GM21423 (cell line): ENCODE measurements at regions not wholly inside any gene's neighbourhood (a gene's known extent, or its start where the extent isn't known, plus 50 kb on each side); places are given as distances from the start of the nearest gene placed in this dataset.

ENCODE experiments used
- ATAC-seq: cut with Tn5 transposase; IDR thresholded peaks from one replicate; pipeline ENCODE4 v1.9.1; 2021; ENCODE audit warnings: mild to moderate bottlenecking, moderate library complexity; ENCODE audit not compliant: unreplicated experiment

DNA sequence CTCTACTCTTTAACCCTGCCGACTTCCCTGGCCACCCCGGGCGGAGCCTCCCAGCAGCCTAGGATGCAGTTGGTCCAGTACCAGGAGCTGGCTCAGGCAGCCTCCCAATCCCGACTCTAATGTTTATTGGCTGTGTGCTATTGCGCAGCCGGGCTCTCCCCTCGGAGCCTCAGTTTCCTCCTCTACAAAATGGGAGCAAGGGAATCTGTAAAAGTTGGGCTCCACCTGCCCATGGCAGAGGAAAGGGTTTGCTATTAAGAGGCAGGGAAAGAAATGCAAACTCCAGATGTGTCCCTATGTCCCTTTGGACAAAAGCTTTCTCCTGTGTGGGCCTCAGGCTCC is 140.8 kb upstream of the PJA1 start:
- ATAC-seq: no peak

DNA sequence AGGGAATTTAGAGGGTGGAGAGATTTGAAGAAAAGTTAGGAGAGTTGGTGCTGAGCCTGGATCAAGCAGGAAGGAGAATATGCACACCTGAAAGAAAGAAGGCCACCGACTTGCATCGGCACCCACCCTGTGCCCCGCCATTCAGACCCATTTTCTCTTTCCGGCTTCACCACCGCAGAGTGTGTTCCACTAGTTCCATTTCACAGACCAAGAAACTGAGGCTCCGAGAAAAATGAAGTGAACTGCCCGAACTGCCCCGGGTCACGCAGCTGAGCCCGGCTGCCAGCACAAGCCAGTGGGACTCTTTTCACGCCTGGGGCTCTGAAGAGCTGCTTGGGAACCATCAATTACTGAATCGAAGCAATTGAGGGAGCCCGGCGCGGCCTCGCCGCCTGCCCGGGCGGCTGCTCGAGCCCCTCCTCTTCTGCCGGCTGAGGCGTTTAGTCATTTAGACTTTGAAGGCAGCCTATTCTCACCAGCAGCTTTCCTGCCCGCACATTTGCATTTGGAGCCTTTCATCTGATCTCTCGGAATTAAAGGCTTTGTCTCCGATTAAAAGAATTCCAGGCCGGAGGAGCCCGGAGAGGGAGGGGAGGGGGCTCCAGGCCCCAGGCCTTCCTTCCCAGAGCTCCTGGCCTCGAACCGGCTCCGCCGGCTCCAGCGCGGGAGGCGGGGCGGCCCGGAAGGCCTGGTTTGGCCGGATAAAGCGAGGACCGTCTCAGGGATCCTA is 140.2 kb upstream of the PJA1 start:
- ATAC-seq: no peak

DNA sequence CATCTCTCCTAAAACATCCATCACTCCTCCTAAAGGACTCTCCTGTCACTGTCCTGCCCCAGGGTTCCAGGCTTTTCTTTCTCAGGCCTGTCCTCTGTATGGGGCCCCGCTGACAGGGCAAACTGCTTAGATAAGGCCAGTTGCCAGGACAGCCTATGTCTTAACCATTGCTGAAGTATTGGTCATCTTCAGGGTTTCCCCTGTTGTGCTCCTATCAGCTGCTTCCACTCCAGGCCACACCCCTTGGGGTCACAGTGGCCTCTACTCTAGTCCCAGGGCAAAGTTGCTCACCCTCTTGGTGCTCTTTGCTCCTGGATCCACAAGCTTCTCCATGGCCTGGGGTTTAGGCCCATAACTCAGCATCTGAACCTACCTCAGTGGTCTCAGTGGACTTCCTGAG is 138.0 kb upstream of the PJA1 start:
- ATAC-seq: no peak

- no peak for ATAC-seq
Measured at GRCh38 chrX:69299951-69300714, 134.9 kb upstream of the PJA1 start.

GRCh38 chrX:69299285-69299684 is 134.0 kb upstream of the PJA1 start:
- ATAC-seq: no peak

- ATAC-seq: no peak
Measured at GRCh38 chrX:69298466-69299140, 133.3 kb upstream of the PJA1 start.

- ATAC-seq: no peak
Measured at GRCh38 chrX:69297506-69297905, 132.3 kb upstream of the PJA1 start.

GRCh38 chrX:69293776-69294601 is 128.7 kb upstream of the PJA1 start:
- ATAC-seq: no peak

DNA sequence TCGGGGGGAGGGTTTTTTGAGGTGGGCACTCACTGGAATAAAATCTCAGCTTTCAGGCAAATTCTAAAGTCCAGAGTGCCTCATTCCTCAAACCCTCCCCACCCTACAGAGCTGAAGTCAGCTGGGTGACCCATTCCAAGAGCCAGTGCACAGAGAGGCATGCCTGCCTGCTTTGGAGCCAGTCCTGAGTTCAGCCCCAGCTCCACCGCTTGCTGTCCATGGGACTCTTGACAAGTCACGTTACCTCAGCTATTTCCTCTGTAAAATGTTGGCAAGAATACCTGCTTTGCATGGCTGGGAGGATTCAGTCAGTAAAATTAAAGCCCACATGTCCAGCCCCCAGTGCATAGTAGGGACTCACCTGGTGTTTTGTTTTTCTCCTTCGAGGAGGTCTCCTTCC is 125.9 kb upstream of the PJA1 start:
- no peak for ATAC-seq

DNA sequence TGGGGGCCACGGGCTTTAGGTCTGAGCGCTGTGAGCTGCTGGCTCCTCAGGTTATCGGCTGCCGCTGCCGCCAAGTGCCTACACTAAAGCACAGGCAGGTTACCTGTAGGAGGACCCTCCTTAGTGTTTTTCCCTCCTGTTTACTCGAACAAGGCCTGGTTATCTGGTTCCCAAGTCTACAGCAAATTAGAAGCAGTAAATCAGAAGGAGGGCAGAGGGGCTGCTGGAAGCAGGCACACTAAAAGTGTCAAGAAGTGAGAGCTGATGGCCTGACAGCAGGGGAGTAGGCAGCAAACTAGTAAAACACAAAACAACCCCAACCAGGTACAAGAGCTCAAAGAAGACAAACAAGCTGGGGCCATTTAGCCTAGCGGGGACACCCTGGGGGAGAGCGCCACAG is 125.0 kb upstream of the PJA1 start:
- no peak for ATAC-seq

- no peak for ATAC-seq
Measured at GRCh38 chrX:69289793-69290123, 124.5 kb upstream of the PJA1 start.

DNA sequence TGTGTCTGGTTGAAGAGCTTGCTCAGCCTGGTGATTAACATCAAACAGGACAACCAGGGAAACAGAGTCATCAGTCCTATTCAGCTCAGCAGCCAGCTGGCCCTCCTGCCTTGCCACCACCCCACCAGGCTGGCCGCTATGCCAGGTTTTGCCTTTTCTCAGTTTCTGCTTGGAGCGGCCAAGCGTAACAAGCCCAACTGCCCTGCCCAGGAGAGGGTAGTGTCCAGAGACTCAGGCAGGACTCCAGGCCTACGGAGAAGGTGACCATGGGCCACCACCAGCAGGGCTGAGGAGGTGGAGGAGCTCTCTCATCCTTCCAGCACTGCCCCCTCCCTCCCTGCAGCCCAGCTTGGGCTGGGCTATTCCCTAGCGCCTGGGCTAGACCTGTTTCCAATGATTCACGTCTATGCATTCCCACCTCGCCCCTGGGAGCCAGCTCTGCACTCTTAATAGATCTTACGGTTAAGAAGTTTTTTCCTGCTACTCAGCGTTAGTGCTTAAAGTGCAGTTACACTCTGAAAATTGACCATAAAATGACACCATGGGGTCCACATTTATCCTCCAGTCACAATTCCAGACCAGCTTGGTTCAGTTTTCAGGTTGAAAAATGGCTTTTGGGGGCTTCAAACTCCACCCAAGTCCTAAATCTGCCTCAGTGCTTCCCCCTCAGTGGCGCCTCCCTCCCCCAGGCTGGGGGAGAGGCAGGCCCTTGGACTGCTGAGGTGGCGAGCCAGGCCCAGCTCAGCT is 124.0 kb upstream of the PJA1 start:
- ATAC-seq: no peak

GRCh38 chrX:69287095-69287494 is 121.8 kb upstream of the PJA1 start:
- ATAC-seq: no peak

DNA sequence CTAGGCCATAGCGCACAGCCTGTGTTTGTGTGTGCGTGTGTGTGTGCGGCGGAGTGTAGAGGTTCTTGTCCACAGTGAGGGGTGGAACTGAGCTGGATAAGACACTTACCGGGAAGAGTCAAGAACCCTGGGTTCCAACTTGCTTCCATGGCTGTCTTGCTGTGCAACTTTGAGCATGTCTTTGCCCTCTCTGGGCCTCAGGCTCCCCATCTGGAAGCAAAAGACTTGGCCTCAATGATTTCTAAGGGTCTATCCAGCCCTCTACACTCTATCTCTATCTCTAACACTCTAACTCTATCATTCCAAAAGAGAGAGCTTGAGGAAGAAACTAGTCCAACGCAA is 121.3 kb upstream of the PJA1 start:
- no peak for ATAC-seq

DNA sequence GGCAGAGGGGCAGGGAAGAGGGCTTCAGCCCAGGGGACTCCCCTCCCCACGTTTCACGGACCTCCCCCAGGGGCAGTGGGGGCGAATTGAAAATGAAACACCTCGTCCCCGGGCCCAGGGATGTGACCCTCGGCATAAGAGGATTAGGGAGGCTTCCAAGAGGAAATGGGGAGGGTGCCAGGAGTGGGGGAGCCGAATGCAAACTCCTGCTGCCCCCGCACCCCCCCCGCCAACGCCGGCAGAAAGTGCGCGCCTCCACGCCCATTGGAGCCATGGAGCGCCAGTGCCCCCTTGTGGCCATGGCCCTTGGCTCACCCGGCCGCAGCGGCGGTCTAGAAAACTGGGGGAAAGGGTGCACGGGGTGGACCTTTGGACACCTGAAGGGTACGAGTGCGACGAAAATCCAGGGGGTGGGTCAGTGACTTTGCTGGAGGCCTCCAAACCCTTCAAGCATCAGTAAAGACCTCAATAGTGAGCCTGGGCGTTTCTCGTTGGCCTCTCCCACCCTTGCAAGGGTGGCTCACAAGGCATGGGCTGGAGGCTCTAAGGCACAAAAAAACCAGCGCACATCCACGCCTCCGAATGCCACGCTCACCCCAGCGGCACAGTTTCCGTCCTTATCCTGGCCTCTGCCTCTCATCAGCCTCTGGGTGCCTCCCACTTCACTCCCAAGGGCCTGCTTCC is 120.8 kb upstream of the PJA1 start:
- peak; percentile 56 for ATAC-seq

GRCh38 chrX:69285401-69285877 is 120.2 kb upstream of the PJA1 start:
- ATAC-seq: no peak

DNA sequence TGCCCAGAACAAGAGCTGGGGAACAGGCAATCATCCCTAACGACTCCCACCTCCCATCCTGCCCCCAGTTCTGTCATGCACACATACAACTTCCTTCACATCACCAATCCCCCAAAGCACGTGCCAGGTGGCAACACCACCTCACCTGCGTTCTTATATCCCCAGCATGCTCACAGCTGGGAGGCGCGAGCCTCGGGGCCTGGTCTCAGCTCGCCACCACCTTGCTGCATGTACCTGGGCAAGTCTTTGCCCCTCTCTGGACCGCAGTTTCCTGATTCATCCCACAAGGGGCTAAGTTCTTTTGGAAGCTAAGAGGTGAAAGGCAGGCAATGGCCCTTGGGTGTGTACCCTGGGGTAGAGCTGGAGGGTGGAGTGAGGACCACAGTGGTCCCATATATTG is 119.2 kb upstream of the PJA1 start:
- ATAC-seq: no peak

GRCh38 chrX:69282893-69283690 is 117.8 kb upstream of the PJA1 start:
- no peak for ATAC-seq

GRCh38 chrX:69280933-69281332 is 115.7 kb upstream of the PJA1 start:
- no peak for ATAC-seq
